HG03175 (cell line): ENCODE measurements at regions not wholly inside any gene's neighbourhood (a gene's known extent, or its start where the extent isn't known, plus 50 kb on each side); places are given as distances from the start of the nearest gene placed in this dataset.
"Not testable (repeated sequence)": the region's sequence is repeated elsewhere in the genome, so short reads cannot be mapped to it uniquely, and the experiment has no call there.

Experiments
- ATAC-seq: cut with Tn5 transposase; IDR thresholded peaks from one replicate; pipeline ENCODE4 v1.9.1; 2021; ENCODE audit warnings: mild to moderate bottlenecking, moderate library complexity; ENCODE audit not compliant: unreplicated experiment

DNA sequence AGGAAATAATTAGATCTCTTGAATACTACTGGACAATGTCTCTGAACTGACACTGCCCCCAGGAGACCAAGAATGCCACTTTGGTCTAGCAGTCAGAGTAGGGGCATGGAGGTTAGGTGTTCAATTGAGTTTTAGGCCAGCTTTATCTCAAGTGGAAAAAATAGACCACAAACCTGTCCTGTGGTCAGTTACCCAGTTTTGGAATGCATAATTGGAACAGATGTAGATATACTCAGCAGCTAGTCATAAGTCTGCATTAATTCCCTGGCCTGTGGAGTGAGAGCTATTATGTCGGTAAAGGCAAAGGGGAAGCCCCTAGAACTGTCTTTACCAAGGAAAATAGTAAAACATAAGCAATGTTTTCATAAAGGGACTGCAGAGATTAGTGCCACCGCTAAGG, 587.7 kb downstream of the GLUD2 start:
- ATAC-seq, result no peak

GRCh38 chrX:121639781-121640180, 592.4 kb downstream of the GLUD2 start:
- ATAC-seq, result no peak

- ATAC-seq, result no peak
These were observed 594.1 kb downstream of the GLUD2 start for GRCh38 chrX:121641560-121641959.

DNA sequence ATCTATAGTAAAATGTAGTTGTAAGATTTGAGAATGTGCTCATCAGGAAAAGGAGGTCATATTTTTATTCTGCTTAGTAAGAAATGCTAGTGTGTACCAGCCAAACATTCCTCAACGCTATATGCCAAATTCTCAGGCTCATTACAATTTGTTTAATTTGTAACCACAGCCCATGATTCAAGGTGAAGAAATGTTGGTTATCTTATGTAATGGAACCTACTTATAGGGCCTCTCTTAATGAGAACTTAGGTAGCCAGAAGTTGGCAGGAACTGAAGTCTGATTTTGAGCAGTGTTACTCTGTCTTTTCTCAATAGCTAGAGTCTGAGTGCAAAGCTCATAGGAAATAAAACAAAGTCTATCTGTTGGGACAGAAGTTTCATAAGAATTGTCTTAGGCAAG, 595.0 kb downstream of the GLUD2 start:
- ATAC-seq, result no peak

DNA sequence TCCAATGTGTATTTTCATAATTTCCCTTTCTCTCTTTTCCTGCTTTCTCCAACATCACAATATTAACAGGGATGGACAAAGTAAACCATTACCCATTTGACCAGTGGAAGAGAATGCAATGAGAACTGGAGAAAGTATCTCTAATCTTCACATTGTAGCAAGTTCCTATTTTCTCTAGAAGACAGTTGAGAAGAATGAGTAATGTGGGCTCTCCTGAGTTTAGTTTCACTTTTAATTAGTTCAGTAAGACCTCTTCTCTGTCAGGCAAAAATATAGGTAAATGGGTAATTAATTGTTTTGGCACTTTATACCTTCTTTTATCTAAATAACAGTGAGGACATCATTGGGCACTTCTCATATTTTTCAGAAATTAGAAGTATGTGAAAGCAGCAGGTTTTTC, 602.0 kb downstream of the GLUD2 start:
- no peak for ATAC-seq

GRCh38 chrX:121655276-121655675, 607.9 kb downstream of the GLUD2 start:
- ATAC-seq, result no peak

GRCh38 chrX:121666171-121666570, 618.8 kb downstream of the GLUD2 start:
- no peak for ATAC-seq

GRCh38 chrX:121671649-121672048, 624.2 kb downstream of the GLUD2 start:
- no peak for ATAC-seq

- not testable (repeated sequence) for ATAC-seq
These were observed 661.8 kb downstream of the GLUD2 start for GRCh38 chrX:121709236-121709635.

GRCh38 chrX:121733514-121733913, 686.1 kb downstream of the GLUD2 start:
- no peak for ATAC-seq

GRCh38 chrX:121746105-121746504, 698.7 kb downstream of the GLUD2 start:
- ATAC-seq, result no peak

GRCh38 chrX:121753602-121754001, 706.2 kb downstream of the GLUD2 start:
- ATAC-seq, result not testable (repeated sequence)

DNA sequence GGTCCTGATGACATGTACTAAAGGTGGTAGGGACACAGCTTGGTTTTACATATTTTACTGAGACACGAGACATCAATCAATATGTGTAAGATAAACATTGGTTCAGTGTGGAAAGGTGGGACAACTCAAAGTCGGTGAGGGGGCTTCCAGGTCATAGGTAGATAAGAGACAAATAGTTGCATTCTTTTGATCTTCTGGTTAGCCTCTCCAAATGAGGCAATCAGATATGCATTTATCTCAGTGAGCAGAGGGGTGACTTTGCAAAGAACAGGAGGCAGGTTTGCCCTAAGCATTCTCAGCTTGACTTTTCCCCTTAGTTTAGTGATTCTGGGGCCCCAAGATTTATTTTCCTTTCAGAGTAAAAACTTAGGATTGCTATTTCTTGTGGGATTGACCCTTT, 706.9 kb downstream of the GLUD2 start:
- ATAC-seq, result no peak

- ATAC-seq, result no peak
These were observed 708.1 kb downstream of the GLUD2 start for GRCh38 chrX:121755541-121755940.

- ATAC-seq, result no peak
These were observed 714.4 kb downstream of the GLUD2 start for GRCh38 chrX:121761845-121762244.

- no peak for ATAC-seq
These were observed 716.3 kb downstream of the GLUD2 start for GRCh38 chrX:121763671-121764070.

- not testable (repeated sequence) for ATAC-seq
These were observed 720.8 kb downstream of the GLUD2 start for GRCh38 chrX:121768210-121768609.

GRCh38 chrX:121781991-121782390, 734.6 kb downstream of the GLUD2 start:
- no peak for ATAC-seq

DNA sequence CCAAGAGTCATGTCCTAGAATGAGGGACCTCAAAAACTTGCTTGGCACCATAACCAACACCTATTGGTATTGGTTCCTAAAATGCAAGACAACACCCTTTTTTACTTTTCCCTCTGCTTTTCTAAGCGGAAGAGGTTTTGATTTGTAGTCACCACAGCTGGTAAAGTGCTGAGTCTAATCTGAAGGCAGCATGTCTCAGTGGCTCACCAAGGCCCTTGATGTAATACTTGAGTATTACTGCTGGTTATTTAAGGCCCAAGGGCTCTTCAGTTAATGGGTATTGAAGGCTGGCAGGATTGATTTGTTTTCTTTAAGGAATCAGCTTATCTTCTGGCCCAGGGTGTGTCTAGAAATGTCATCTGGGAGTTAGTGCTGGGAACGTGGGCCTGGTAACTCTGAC, 735.1 kb downstream of the GLUD2 start:
- ATAC-seq, result no peak

DNA sequence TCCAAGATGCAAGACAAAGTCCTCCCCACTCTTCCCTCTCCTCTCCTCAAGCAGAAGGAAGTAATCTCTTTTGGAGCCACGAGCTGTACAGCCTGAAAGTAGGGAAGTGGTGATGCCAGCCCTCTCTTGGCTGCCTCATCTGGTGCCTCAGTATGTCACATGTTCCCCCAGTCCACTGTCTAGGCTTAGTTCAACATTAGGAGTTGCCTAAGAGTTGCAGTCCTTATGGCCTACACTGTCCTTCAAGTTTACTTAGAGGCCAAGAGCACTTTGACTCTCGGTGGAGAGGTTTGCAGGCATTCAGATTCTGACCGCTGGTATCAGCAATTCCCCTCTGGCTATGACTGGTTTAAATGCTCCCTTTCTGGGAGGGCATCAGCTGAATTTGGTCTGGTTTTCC, 735.6 kb downstream of the GLUD2 start:
- no peak for ATAC-seq

- no peak for ATAC-seq
These were observed 755.5 kb downstream of the GLUD2 start for GRCh38 chrX:121802881-121803412.

DNA sequence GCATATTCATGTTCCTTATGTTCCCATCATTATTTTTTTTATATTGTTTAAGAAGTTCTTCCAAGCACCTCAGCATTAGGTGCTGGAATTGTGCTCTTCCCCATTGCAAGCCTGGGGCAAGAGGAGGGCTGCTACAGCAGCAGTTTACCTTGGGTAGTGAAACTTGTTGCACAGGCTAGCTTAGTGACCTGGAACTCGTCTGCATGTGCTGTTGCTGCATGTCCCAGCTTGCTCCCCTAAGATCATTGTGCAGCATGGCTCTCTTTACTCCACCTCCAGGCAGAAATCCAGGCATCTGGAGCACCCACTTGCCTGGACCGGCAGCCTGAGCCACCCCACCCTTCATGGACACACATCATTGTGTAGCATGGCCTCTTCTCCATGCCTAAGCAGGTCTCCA, 776.0 kb downstream of the GLUD2 start:
- no peak for ATAC-seq

DNA sequence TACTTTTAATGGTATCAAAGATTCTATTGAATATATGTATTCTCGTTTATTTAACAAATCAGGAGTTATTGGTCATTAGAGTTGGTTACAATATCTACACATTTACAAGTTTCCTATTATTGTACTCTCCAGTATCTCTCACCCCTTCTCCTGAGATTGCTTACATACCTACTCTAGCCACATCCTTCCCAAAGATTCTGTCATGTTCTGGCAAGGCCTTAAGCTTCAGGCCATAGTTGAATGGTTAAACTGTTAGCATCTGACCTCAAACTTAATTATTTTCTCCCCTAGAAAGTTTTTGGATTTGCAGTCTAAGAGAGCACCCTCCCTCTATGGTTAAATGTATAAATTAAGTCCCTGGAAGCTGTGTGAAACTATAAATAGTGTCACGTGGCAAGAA, 784.2 kb downstream of the GLUD2 start:
- no peak for ATAC-seq

- ATAC-seq, result no peak
These were observed 785.0 kb downstream of the GLUD2 start for GRCh38 chrX:121832446-121832845.
